Body of pancreas (tissue), 4 donors: ENCODE measurements at regions not wholly inside any gene's neighbourhood (a gene's known extent, or its start where the extent isn't known, plus 50 kb on each side); places are given as distances from the start of the nearest gene placed in this dataset.

Experiments used
- POLR2A ChIP-seq, 3 donors: fragments of 450-650 bp; IDR thresholded peaks; one replicate each; pipeline ENCODE4 v1.6.1; 2016; ENCODE audit warnings: antibody characterized with exemption in 3 of 3, mild to moderate bottlenecking in 2 of 3
- TF ChIP-seq, protein P1 (sequence below), 7 experiments: fragments of 450-650 bp in 4 of 7; fragments of 200-600 bp in 3 of 7; sonication (generic) in 3 of 7; IDR thresholded peaks; one replicate each; pipeline ENCODE4 v1.5.1; 2016 to 2019; ENCODE audit warnings: antibody characterized with exemption in 7 of 7

DNA sequence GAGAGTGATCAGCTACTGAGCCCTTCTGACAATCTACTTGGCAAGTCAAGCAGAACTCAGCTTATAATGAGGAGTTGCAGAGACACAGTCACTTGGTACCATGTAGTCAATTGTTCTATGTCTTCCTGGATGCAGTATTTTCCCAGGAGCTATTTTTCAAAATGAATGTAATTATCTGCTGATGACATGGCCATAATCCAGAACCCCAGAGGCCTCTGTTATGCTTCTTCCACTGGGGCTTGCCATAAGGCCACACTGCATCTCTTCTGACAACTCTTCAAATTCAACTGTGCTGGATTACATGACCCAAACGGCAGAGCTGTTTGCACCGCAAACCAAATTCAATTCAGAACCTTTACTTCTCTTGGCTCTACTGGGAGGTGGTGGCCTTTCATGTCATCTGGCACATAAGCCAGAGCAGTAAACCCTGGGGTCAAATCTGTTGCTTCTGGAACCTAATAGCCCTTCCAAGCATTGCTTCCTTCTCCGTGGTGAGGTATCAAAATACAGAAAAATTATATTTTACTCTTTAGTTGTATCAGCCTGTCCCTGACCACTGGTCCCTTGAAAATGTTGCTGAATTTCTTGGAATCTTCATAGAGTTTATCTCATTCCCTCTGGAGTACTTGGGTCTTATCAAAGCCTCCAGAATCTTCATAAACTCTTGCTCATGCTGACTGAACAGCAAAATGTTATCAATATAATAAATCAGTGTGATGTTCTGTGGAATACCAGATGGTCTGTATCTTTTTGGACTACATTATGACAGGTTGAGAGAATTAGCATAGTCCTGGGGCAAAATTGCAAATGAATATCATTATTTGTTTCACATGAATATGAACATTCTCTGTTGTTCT is 79.4 kb upstream of the DCN start:
- TF ChIP-seq, protein P1, sequence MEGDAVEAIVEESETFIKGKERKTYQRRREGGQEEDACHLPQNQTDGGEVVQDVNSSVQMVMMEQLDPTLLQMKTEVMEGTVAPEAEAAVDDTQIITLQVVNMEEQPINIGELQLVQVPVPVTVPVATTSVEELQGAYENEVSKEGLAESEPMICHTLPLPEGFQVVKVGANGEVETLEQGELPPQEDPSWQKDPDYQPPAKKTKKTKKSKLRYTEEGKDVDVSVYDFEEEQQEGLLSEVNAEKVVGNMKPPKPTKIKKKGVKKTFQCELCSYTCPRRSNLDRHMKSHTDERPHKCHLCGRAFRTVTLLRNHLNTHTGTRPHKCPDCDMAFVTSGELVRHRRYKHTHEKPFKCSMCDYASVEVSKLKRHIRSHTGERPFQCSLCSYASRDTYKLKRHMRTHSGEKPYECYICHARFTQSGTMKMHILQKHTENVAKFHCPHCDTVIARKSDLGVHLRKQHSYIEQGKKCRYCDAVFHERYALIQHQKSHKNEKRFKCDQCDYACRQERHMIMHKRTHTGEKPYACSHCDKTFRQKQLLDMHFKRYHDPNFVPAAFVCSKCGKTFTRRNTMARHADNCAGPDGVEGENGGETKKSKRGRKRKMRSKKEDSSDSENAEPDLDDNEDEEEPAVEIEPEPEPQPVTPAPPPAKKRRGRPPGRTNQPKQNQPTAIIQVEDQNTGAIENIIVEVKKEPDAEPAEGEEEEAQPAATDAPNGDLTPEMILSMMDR (IDR thresholded peaks at IDR 0.05) = no peak
- TF ChIP-seq POLR2A (IDR thresholded peaks at IDR 0.05) = no peak
